ENCODE measurements at regions not wholly inside any gene's neighbourhood (a gene's known extent, or its start where the extent isn't known, plus 50 kb on each side); places are given as distances from the start of the nearest gene placed in this dataset.
"Not testable (repeated sequence)": the region's sequence is repeated elsewhere in the genome, so short reads cannot be mapped to it uniquely, and the experiment has no call there.

GRCh38 chr12:42728287-42728686 lies 138.7 kb upstream of the PRICKLE1 start:
- TF ChIP-seq CTCF (conservative IDR thresholded peaks at IDR 0.05; ENCODE audit: low read depth, low read length): no peak
- DNase-seq (ENCODE audit: low read depth): no peak

DNA sequence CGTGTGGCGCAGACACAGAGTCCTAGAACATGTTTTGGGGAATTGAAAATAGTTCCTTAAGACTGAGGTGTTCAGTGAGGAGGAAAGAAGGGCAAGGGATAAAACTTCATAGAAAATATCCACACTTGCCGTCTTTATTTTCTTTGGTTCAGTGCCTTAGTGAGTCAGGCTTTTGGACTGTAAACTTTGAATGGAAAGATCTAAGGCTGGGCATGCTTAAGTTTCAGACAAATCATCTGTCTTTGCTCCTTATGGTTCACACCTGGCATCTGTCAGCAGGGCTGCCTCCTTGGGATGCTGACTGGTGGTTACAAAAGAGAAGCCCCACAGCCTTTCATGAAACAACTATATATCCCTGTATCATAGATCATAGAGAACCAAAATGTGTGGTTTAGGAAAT lies 136.3 kb upstream of the PRICKLE1 start:
- no peak overlapping the region for H3K4me3 ChIP-seq (ENCODE audit: low read depth, low read length)
- no peak for TF ChIP-seq CTCF (conservative IDR thresholded peaks at IDR 0.05; ENCODE audit: low read depth, low read length)
- DNase-seq (ENCODE audit: low read depth): peak; percentile 83

More at GRCh38 chr12:42728287-42728686, 138.7 kb upstream of the PRICKLE1 start:
- no peak overlapping the region for H3K4me3 ChIP-seq (ENCODE audit: low read depth, low read length)

DNA sequence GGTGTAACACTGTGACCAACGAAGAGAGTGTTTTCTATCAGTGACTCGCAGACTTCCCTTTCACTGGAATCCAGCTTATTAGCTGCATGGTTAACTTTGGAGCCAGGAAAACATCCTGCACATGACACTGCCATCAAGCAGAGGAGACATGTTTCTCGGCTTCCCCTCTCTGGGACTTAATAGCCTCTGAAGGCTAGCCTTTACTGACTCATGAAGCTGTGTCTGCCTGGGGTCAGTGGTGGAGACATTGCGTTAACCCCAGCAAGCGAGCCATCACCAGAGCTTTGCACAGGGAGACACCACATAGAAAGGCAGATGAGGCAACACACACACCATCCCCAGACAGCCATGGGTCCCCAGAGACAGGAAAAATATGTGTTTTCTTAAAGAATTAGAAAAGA lies 126.9 kb upstream of the PRICKLE1 start:
- peak; percentile 74 for DNase-seq (ENCODE audit: low read depth)
- no peak overlapping the region for H3K4me3 ChIP-seq (ENCODE audit: low read depth, low read length)
- no peak for TF ChIP-seq CTCF (conservative IDR thresholded peaks at IDR 0.05; ENCODE audit: low read depth, low read length)

- not testable (repeated sequence) for DNase-seq (ENCODE audit: low read depth); H3K4me3 ChIP-seq (ENCODE audit: low read depth, low read length)
Measured at GRCh38 chr12:42713566-42713965, 124.0 kb upstream of the PRICKLE1 start.

DNA sequence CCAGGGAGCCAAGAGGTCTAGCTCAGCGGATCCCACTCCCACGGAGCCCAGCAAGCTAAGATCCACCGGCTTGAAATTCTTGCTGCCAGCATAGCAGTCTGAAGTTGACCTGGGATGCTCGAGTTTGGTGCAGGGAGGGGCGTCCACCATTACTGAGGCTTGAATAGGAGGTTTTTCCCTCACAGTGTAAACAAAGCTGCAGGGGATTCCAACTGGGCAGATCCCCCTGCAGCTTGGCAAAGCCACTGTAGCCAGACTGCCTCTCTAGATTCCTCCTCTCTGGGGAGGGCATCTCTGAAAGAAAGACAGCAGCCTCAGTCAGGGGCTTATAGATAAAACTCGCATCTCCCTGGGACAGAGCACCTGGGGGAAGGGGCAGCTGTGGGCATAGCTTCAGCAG lies 118.8 kb upstream of the PRICKLE1 start:
- H3K4me3 ChIP-seq (ENCODE audit: low read depth, low read length); DNase-seq (ENCODE audit: low read depth): not testable (repeated sequence)

- H3K4me3 ChIP-seq (ENCODE audit: low read depth, low read length): no peak overlapping the region
- no peak for TF ChIP-seq CTCF (conservative IDR thresholded peaks at IDR 0.05; ENCODE audit: low read depth, low read length)
- DNase-seq (ENCODE audit: low read depth): no peak
Measured at GRCh38 chr12:42707312-42708226, 118.0 kb upstream of the PRICKLE1 start.

DNA sequence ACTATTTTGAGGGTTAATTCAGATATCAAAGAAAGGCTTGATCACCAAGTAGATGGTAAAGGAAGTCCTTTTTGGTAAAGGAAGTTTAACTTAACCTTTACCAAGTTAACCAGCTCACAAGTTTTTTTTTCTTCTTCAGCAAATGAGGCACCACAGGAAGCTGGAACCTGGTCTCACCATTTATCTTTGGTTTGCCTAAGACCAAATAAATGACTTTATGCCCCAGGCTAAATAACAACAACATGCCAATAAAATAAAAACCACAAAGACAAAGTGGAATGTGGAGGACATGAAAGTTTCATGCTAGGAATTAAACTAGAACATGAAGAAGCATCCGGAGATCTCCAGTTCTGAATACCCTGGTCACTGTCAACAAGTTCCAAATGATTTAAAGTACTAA lies 116.8 kb upstream of the PRICKLE1 start:
- TF ChIP-seq CTCF (conservative IDR thresholded peaks at IDR 0.05; ENCODE audit: low read depth, low read length): no peak
- H3K4me3 ChIP-seq (ENCODE audit: low read depth, low read length): no peak overlapping the region
- DNase-seq (ENCODE audit: low read depth): no peak

DNA sequence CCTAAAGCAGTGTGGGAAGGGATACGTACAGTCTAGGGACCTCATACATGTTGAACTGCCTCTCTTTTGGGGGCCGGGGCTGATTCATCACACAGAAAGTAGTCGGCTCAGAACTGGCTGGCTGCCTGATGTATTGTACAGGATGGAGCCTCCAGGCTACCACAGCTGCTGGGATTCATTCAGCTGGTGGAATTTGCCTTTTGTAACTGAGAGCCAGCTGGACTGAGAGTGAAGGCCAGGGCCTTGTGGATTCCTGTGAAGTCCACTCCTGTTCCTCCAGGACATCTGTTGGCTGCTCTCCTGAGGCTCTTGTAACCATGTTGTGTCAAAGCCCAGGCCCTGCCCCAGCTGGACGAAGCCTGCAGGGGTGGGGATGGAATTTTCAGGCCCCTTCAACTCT lies 116.3 kb upstream of the PRICKLE1 start:
- H3K4me3 ChIP-seq (ENCODE audit: low read depth, low read length): no peak overlapping the region
- DNase-seq (ENCODE audit: low read depth): no peak
- no peak for TF ChIP-seq CTCF (conservative IDR thresholded peaks at IDR 0.05; ENCODE audit: low read depth, low read length)
